ENCODE measurements at regions not wholly inside any gene's neighbourhood (a gene's known extent, or its start where the extent isn't known, plus 50 kb on each side); places are given as distances from the start of the nearest gene placed in this dataset.
"Not testable (repeated sequence)": the region's sequence is repeated elsewhere in the genome, so short reads cannot be mapped to it uniquely, and the experiment has no call there.

DNA sequence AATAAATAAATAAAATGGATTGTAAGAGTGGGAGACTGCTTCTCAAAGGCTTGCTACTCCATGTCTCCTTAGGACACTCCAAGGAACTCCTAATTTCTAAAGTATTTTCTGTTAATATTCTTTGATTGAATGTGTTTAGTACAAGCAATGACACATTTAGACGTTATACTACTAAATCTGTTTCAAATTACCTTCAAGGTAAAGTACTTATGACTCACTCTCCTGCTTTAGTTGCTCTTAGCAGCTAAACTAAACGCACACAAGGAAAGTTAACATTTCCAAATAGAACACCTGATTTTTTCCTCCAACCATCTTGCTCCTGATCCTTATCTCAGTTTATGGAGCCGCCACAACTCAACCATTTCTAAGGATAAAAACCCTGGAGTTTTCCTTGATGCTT is 969.8 kb upstream of the ADGRL4 start:
- FAIRE-seq, result no peak

DNA sequence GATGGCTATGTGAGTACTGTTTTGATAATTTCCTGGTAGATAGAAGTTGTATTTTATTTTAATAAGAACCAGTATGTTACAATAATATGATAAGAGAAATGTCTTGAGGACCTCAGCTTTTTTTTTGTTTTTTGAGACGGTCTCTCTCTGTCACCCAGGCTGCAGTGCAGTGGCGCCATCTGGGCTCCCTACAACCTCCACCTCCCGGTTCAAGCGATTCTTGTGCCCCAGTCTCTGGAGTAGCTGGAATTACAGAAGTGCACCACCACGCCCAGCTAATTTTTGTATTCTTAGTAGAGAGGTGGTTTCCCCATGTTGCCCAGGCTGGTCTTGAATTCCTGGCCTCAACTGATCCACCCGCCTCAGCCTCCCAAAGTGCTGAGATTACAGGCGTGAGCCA is 968.1 kb upstream of the ADGRL4 start:
- no peak for FAIRE-seq

- FAIRE-seq, result no peak
Measured at GRCh38 chr1:79969886-79970285, 963.4 kb upstream of the ADGRL4 start.

DNA sequence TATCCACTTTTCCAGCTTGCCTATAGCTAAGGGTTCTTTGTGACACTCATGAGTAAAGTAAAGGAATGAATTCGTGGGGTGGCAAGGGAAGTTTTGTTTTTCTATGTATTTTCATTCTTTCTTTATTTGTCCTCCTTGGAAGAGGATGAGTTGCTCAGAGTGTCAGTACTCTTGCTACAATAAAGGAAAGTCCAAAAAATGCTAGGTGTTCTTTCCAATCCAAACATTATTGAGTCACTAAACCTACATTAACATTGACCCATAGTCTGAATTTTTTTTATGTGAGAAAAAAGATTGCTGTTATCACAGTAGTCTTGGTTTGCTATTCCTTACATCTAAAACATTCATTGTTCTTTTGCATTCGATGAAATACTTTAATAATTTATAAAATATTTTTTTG is 959.9 kb upstream of the ADGRL4 start:
- no peak for FAIRE-seq

DNA sequence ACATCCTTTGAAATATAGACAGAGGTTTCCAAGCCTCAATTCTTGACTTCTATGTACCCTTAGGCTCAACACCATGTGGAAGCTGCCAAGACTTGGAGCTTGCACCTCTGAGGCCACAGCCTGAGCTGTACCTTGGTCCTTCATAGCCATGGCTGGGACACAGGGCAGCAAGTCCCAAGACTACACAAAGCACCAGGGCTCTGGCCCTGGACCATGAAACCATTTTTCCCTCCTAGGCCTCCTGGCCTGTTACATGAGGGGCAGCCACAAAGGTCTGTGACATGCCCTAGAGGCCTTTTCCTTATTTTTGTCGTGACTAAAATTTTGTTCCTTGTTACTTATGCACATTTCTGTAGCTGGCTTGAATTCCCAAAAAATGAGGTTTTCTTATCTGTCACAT is 953.1 kb upstream of the ADGRL4 start:
- no peak for FAIRE-seq

- FAIRE-seq, result no peak
Measured at GRCh38 chr1:79955966-79956365, 949.4 kb upstream of the ADGRL4 start.

DNA sequence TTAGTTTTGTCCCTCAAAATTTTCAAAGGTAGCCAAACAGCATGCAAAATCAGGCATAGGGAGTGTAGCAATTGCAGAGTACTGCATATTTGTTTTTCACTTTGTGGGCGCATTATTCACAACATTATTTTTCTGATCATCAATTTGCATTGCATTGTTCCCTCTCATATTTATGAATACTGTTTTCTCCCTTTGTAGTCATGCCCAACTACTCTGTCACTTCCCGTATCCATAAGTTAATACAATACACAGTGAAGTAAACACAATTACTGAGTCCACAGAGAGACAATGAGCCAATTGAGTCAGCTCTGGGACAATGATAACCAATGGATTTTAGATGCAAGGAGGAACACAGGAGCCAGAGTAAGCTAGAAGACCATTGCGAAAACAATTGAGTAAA is 944.0 kb upstream of the ADGRL4 start:
- FAIRE-seq, result no peak

GRCh38 chr1:79945391-79945790 is 938.9 kb upstream of the ADGRL4 start:
- no peak for FAIRE-seq

GRCh38 chr1:79929356-79929755 is 922.8 kb upstream of the ADGRL4 start:
- FAIRE-seq, result no peak

- no peak for FAIRE-seq
Measured at GRCh38 chr1:79928901-79929300, 922.4 kb upstream of the ADGRL4 start.

DNA sequence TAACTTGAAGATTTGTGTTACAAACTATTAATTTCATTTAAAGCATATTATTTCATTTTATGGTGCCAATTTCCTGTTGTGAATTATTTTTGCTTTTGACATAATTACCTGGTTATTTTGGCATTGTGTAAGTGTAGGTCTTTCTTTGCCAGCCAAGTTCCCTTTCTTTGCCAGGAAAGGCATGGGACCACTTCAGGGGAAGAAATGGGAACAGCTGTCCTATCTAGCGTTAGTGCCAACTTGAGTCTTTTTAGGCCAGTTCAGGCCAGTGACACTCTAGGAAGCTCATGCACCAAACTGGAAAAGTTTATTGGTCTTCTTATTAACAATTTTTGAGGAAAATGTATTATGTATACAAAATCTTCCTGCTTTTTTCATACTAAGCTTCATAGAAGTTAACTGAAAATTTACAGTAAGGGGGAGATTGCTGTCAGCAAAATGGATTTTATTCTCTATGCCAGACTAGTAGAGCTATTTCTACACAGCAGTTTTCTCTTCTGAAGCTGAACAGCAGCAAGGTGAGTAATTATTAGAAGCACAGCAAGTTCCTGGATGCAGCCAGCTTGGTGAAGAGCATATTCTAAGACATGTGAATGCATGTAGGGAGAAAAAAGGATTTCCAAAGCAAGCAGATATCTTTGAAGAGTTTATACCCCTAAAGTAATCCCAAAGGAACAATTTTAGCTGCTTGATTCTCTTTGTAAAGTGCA is 914.6 kb upstream of the ADGRL4 start:
- FAIRE-seq, result no peak

- no peak for FAIRE-seq
Measured at GRCh38 chr1:79914896-79915295, 908.4 kb upstream of the ADGRL4 start.

GRCh38 chr1:79912813-79913212 is 906.3 kb upstream of the ADGRL4 start:
- FAIRE-seq, result no peak

- no peak for FAIRE-seq
Measured at GRCh38 chr1:79903321-79903720, 896.8 kb upstream of the ADGRL4 start.

GRCh38 chr1:79902418-79902817 is 895.9 kb upstream of the ADGRL4 start:
- no peak for FAIRE-seq

GRCh38 chr1:79899914-79900313 is 893.4 kb upstream of the ADGRL4 start:
- FAIRE-seq, result no peak

GRCh38 chr1:79896140-79896539 is 889.6 kb upstream of the ADGRL4 start:
- FAIRE-seq, result no peak

- no peak for FAIRE-seq
Measured at GRCh38 chr1:79895573-79895972, 889.0 kb upstream of the ADGRL4 start.

DNA sequence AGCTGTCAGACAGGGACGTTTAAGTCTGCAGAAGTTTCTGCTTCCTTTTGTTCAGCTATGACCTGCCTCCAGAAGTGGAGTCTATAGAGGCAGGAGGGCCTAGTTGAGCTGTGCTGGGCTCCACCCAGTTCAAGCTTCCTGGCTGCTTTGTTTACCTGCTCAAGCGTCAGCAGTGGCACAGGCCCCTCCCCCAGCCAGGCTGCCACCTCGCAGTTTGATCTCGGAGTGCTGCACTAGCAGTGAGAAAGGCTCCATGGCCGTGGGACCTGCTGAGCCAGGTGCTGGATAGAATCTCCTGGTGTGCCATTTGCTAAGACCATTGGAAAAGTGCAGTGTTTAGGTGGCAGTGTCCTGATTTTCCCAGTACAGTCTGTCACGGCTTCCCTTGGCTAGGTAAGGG is 887.6 kb upstream of the ADGRL4 start:
- FAIRE-seq, result not testable (repeated sequence)

- no peak for FAIRE-seq
Measured at GRCh38 chr1:79887059-79887458, 880.5 kb upstream of the ADGRL4 start.

DNA sequence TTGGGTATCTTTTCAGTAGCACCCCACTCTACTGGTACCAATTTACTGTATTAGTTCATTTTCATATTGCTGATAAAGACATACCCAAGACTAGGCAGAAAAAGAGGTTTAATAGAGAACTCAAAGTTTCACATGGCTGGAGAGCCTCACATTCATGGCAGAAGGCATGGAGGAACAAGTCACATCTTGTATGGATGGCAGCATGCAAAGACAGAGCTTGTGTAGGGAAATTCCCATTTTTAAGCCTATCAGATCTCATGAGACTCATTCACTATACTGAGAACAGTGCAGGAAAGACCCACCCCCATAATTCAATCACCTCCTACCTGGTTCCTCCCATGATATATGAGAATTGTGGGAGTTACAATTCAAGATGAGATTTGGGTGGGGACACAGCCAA is 878.6 kb upstream of the ADGRL4 start:
- no peak for FAIRE-seq

GRCh38 chr1:79877086-79877485 is 870.6 kb upstream of the ADGRL4 start:
- no peak for FAIRE-seq

GRCh38 chr1:79875187-79875586 is 868.7 kb upstream of the ADGRL4 start:
- no peak for FAIRE-seq

DNA sequence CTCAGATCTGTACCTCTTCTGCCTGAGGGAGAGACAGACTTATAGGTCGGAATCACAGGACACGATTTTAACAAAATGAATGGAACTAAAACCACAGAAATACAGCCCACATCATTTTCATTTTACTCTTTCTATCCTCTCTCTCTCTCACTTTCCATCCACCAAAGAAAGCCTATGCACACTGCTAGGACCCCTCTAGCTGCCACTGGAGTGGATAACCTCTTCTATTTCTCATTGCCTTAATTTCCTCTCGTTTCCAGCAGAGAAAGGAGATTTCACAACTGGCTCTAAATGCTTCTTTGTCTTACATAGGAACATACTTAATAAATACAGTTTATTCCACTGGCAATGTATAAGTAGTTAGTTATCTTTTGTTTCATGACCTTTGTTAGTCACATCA is 867.8 kb upstream of the ADGRL4 start:
- FAIRE-seq, result no peak

DNA sequence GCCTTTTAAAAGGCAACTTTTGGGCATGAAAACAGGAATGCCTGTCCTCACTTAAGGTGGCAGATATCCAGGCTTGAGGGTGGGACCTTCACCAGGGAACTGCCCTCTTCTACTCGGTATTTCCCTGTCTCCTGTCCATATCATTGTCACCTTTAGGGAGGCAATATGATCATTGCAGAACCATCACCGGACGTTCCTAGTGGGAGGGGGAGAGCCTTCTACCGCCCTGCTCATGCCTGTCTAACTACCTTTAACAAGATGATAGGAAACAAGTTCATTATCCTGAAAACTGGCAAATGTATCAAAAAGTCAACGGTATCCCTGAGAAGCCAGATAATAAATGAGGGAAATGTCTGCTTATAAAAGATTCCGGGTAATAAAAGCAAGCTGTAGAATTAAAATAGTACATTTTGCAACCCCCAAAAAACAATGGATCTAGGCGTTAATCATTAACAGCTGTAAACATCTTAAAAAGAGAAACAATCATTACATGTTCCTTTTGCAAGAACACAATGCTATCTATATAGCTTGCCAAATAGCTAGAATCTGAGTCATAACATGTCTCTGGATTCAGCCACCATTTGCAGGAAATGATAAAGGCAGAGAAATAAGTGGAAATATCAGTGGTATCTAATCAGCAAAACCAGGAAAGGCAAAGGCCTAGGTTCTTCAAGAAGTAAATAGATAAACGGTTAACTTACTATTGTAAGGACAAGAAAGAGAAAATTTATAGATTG is 852.9 kb upstream of the ADGRL4 start:
- FAIRE-seq, result no peak

Measured in G401.6 (cell line).